Hepatocyte (in vitro differentiated cells): ENCODE measurements at regions not wholly inside any gene's neighbourhood (a gene's known extent, or its start where the extent isn't known, plus 50 kb on each side); places are given as distances from the start of the nearest gene placed in this dataset.

Source experiments
- CTCF ChIP-seq: fragments of 200-600 bp; sonication (generic); IDR thresholded peaks from 2 replicates; pipeline ENCODE4 v1.5.1; 2016; ENCODE audit warnings: antibody characterized with exemption, mild to moderate bottlenecking; ENCODE audit not compliant: poor library complexity
- EZH2 ChIP-seq: fragments of 200-600 bp; sonication (generic); IDR thresholded peaks from 2 replicates; pipeline ENCODE4 v1.6.1; 2016; ENCODE audit warnings: antibody characterized with exemption, mild to moderate bottlenecking, borderline replicate concordance
- EZH2phosphoT487 ChIP-seq: fragments of 200-600 bp; sonication (generic); IDR thresholded peaks from one replicate; pipeline ENCODE4 v1.6.1; 2018; ENCODE audit warnings: antibody characterized with exemption, mild to moderate bottlenecking, low read depth, moderate library complexity; ENCODE audit not compliant: unreplicated experiment, severe bottlenecking

- TF ChIP-seq CTCF: no peak
- no peak for TF ChIP-seq EZH2
- TF ChIP-seq EZH2phosphoT487: no peak
These were observed 59.5 kb upstream of the ENAH start for GRCh38 chr1:225712391-225712790.
